GM18505 (cell line): ENCODE measurements at regions not wholly inside any gene's neighbourhood (a gene's known extent, or its start where the extent isn't known, plus 50 kb on each side); places are given as distances from the start of the nearest gene placed in this dataset.
A peak's percentile ranks its signal among the peaks of the same experiment; 100 is the strongest.

Experiments
- ATAC-seq: cut with Tn5 transposase; IDR thresholded peaks from one replicate; pipeline ENCODE4 v1.9.1; 2021; ENCODE audit not compliant: unreplicated experiment
- POLR2A ChIP-seq: IDR thresholded peaks from 4 replicates; pipeline ENCODE4 v1.6.1; 2011; ENCODE audit warnings: borderline replicate concordance; ENCODE audit not compliant: insufficient read depth, insufficient read length; ENCODE audit errors: extremely low read depth

- no peak for ATAC-seq
- no peak for TF ChIP-seq POLR2A
Measured at GRCh38 chr11:23095650-23096189, 235.4 kb upstream of the CCDC179 start.

GRCh38 chr11:23097891-23098290 lies 237.6 kb upstream of the CCDC179 start:
- ATAC-seq, result peak; percentile 59
- TF ChIP-seq POLR2A, result no peak

- TF ChIP-seq POLR2A, result no peak
- ATAC-seq, result no peak
Measured at GRCh38 chr11:23099256-23099655, 239.0 kb upstream of the CCDC179 start.

- no peak for ATAC-seq
- no peak for TF ChIP-seq POLR2A
Measured at GRCh38 chr11:23100726-23101125, 240.5 kb upstream of the CCDC179 start.

GRCh38 chr11:23103416-23103815 lies 243.1 kb upstream of the CCDC179 start:
- no peak for ATAC-seq
- no peak for TF ChIP-seq POLR2A

- ATAC-seq, result no peak
- TF ChIP-seq POLR2A, result no peak
Measured at GRCh38 chr11:23111527-23111926, 251.3 kb upstream of the CCDC179 start.

GRCh38 chr11:23112390-23112789 lies 252.1 kb upstream of the CCDC179 start:
- ATAC-seq, result no peak
- TF ChIP-seq POLR2A, result no peak

GRCh38 chr11:23112987-23113886 lies 253.0 kb upstream of the CCDC179 start:
- peak; percentile 69 for ATAC-seq
- TF ChIP-seq POLR2A, result no peak

GRCh38 chr11:23113887-23114216 lies 253.6 kb upstream of the CCDC179 start:
- no peak for TF ChIP-seq POLR2A
- ATAC-seq, result no peak

- no peak for ATAC-seq
- TF ChIP-seq POLR2A, result no peak
Measured at GRCh38 chr11:23123753-23124152, 263.5 kb upstream of the CCDC179 start.

GRCh38 chr11:23124249-23124648 lies 264.0 kb upstream of the CCDC179 start:
- no peak for ATAC-seq
- TF ChIP-seq POLR2A, result no peak

- ATAC-seq, result no peak
- no peak for TF ChIP-seq POLR2A
Measured at GRCh38 chr11:23124996-23125395, 264.7 kb upstream of the CCDC179 start.

- TF ChIP-seq POLR2A, result no peak
- ATAC-seq, result no peak
Measured at GRCh38 chr11:23127706-23128105, 267.4 kb upstream of the CCDC179 start.

GRCh38 chr11:23134627-23135026 lies 274.4 kb upstream of the CCDC179 start:
- no peak for TF ChIP-seq POLR2A
- ATAC-seq, result no peak
